ENCODE measurements at regions not wholly inside any gene's neighbourhood (a gene's known extent, or its start where the extent isn't known, plus 50 kb on each side); places are given as distances from the start of the nearest gene placed in this dataset.

DNA sequence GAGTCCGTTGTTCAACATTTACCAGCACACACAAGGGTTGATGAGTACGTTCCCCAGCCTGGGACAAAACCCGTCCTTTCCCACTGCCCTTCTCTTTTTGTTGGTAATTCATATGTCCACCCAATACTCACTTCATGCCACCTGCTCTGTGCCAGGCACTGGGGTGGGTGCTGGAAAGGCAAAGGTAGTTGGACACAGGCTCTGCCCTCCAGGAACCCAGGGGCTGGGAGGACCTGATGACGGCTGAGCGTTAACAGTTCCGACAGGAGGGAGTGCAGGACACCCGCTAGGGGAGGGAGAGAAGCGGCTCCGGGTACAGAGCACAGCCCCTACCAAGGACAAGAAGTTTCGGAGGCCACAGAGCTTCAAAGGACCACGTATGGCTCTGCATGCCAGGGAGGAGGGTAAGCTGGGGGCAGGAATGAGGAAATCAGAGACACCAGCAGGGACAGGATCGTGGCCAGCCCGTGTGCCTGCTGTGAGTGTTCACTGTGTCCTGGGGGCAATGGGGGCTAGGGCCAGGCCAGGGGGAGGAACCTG is 134.1 kb upstream of the GPC1 start:
- 90 to 95% (median 91%) methylated on average over 13 of the region's 13 CpGs for WGBS, 3 donors
- no peak overlapping the region for H3K27ac ChIP-seq
- intact Hi-C loops (cut with DNase I): no loop called here
- no peaks in the 10 kb centered on the region for H3K9me3 ChIP-seq
- no peak for ATAC-seq
- TF ChIP-seq, protein P1, sequence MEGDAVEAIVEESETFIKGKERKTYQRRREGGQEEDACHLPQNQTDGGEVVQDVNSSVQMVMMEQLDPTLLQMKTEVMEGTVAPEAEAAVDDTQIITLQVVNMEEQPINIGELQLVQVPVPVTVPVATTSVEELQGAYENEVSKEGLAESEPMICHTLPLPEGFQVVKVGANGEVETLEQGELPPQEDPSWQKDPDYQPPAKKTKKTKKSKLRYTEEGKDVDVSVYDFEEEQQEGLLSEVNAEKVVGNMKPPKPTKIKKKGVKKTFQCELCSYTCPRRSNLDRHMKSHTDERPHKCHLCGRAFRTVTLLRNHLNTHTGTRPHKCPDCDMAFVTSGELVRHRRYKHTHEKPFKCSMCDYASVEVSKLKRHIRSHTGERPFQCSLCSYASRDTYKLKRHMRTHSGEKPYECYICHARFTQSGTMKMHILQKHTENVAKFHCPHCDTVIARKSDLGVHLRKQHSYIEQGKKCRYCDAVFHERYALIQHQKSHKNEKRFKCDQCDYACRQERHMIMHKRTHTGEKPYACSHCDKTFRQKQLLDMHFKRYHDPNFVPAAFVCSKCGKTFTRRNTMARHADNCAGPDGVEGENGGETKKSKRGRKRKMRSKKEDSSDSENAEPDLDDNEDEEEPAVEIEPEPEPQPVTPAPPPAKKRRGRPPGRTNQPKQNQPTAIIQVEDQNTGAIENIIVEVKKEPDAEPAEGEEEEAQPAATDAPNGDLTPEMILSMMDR (IDR thresholded peaks at IDR 0.05): no peak
- DNase-seq: no peak
- no peaks in the 10 kb centered on the region for H3K4me1 ChIP-seq
- H3K27me3 ChIP-seq (ENCODE audit: insufficient read depth in 3 of 3, low read length in 2 of 3): peaks cover 0 to 3% (median 0%) of the 10 kb centered on the region in 3 donors
- no peak overlapping the region for H3K4me3 ChIP-seq
- H3K36me3 ChIP-seq (ENCODE audit: insufficient read depth in 1 of 2, low read depth in 1 of 2): no peaks in the 10 kb centered on the region

DNA sequence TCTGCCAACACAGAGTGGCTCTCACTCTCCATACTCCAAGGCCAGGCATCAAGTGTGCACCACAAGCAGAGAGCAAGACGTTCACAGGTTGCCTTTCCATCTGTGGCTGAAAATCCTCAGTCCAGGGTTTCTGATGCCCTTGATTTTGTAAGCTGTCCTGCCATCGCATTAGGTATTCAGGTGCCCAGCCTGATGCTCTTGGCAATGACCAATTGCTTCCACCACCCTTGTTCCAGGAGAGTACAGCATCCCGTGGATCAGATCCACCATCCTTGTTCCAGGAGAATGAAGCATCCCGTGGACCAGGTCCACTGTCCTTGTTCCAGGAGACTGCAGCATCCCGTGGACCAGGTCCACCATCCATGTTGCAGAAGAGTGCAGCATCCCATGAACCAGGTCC is 133.4 kb upstream of the GPC1 start:
- no peak for ATAC-seq
- no peaks in the 10 kb centered on the region for H3K4me1 ChIP-seq
- intact Hi-C loops (cut with DNase I): no loop called here
- TF ChIP-seq, protein P1 (IDR thresholded peaks at IDR 0.05): no peak
- no peaks in the 10 kb centered on the region for H3K9me3 ChIP-seq
- H3K36me3 ChIP-seq (ENCODE audit: insufficient read depth in 1 of 2, low read depth in 1 of 2): no peaks in the 10 kb centered on the region
- H3K4me3 ChIP-seq: no peak overlapping the region
- H3K27me3 ChIP-seq (ENCODE audit: insufficient read depth in 3 of 3, low read length in 2 of 3): peaks cover 0 to 3% (median 0%) of the 10 kb centered on the region in 3 donors
- WGBS, 3 donors: 90 to 99% (median 98%) methylated on average over 5 of the region's 5 CpGs
- DNase-seq: no peak
- no peak overlapping the region for H3K27ac ChIP-seq

DNA sequence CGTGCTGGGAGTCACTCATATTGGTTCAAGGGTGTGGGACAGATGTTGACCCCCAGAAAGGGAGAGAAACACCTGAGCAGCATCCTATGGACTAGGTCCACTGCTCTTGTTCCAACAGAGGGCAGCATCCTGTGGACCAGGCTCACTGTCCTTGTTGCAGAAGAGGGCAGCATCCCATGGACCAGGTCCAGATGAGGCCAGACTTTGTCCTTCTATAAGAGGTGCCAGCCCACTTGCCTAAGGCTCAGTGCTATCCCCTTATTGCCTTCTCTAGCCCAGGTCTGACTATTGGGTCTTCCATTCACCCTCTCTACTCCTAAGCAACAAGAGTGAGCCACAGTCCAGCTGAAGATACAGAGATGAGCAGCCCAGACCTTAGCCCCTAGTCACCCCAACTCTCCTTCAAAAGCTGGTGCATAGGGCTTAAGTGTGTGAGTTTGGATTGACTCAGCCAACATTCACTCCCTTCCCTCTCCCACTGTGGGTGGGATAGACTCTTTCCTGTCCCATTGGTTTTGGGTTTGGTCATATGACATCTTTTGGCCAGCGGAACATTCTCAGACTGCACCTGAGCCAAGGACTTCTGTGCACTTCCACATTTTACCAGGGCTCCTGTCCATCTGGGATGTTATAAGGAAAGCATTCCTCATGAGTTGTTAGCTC is 132.4 kb upstream of the GPC1 start:
- no peaks in the 10 kb centered on the region for H3K4me1 ChIP-seq
- DNase-seq (no peak), ATAC-seq (no peak)
- intact Hi-C loops (cut with DNase I): no loop called here
- peaks cover 0 to 3% (median 0%) of the 10 kb centered on the region in 3 donors for H3K27me3 ChIP-seq (ENCODE audit: insufficient read depth in 3 of 3, low read length in 2 of 3)
- no peak overlapping the region for H3K27ac ChIP-seq
- H3K36me3 ChIP-seq (ENCODE audit: insufficient read depth in 1 of 2, low read depth in 1 of 2): no peaks in the 10 kb centered on the region
- WGBS, 3 donors: 91 to 100% (median 92%) methylated on average over 1 of the region's 2 CpGs
- no peak overlapping the region for H3K4me3 ChIP-seq
- TF ChIP-seq, protein P1 (IDR thresholded peaks at IDR 0.05): no peak
- H3K9me3 ChIP-seq: no peaks in the 10 kb centered on the region

DNA sequence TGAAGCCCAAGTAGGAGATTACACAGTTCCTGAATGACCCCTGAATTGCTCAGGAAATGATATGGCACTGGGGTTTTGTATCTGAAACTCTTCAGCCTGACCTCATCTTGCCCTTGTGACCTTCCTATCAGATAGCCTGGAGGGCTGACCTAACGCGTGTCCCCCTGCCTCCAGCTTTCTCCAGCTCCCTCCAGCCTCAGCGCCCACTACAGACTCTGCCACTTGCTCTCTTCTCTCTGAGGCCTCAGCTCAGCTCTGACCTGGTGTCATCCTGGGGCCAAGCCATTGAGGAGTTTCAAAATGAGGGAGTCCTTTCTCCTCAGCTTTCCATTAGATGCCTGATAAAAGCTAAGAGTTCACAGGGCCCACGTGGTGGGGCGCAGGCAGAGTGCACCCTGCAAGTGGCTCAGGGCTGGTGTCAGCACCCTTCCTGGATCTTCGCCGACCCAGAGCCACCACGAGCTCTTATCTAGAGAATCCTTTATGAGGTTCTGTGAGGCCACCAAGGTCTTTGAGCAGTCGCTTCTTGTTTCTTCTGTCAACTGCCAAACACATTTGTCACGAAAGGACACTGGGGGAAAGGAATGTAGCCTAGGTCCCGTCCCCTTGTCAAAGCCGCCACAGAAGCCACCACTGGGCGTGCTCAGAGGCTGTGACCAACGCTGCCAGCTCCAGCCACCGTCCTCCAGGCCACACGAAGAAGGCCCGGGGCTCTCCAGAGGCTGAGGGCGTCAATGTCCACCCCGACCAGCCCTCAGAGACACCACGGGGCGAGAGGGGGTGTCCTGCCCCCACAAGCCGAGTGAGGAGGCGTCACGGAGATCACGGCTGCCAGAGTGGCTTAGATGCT is 131.3 kb upstream of the GPC1 start:
- H3K27ac ChIP-seq: no peak overlapping the region
- H3K36me3 ChIP-seq (ENCODE audit: insufficient read depth in 1 of 2, low read depth in 1 of 2): no peaks in the 10 kb centered on the region
- no peak overlapping the region for H3K4me3 ChIP-seq
- H3K9me3 ChIP-seq: no peaks in the 10 kb centered on the region
- 87 to 92% (median 88%) methylated on average over 25 of the region's 25 CpGs for WGBS, 3 donors
- intact Hi-C loops (cut with DNase I): no loop called here
- DNase-seq (no peak), ATAC-seq (no peak)
- no peaks in the 10 kb centered on the region for H3K4me1 ChIP-seq
- peaks cover 0 to 3% (median 0%) of the 10 kb centered on the region in 3 donors for H3K27me3 ChIP-seq (ENCODE audit: insufficient read depth in 3 of 3, low read length in 2 of 3)
- TF ChIP-seq, protein P1 (IDR thresholded peaks at IDR 0.05): no peak
